Suprapubic skin (tissue), 4 donors: ENCODE measurements at regions not wholly inside any gene's neighbourhood (a gene's known extent, or its start where the extent isn't known, plus 50 kb on each side); places are given as distances from the start of the nearest gene placed in this dataset.

ENCODE experiments used
- EP300 ChIP-seq: sonication (generic); formaldehyde crosslinking; IDR thresholded peaks from one replicate; pipeline ENCODE4 v1.6.1; 2017; ENCODE audit warnings: antibody characterized with exemption
- POLR2A ChIP-seq, 2 donors: fragments of 450-650 bp; IDR thresholded peaks; one replicate each; pipeline ENCODE4 v1.6.1; 2017; ENCODE audit warnings: antibody characterized with exemption in 2 of 2, mild to moderate bottlenecking in 2 of 2, moderate library complexity in 2 of 2
- POLR2AphosphoS5 ChIP-seq, 3 donors: sonication (generic); formaldehyde crosslinking; IDR thresholded peaks; one replicate each; pipeline ENCODE4 v1.6.1; 2017; ENCODE audit warnings: antibody characterized with exemption in 3 of 3
- TF ChIP-seq, protein P1 (sequence below), 2 donors: fragments of 200-600 bp in 1 of 2; fragments of 450-650 bp in 1 of 2; sonication (generic) in 1 of 2; IDR thresholded peaks; one replicate each; pipeline ENCODE4 v1.5.1; 2016 to 2019; ENCODE audit warnings: antibody characterized with exemption in 2 of 2, mild to moderate bottlenecking in 1 of 2, moderate library complexity in 1 of 2

DNA sequence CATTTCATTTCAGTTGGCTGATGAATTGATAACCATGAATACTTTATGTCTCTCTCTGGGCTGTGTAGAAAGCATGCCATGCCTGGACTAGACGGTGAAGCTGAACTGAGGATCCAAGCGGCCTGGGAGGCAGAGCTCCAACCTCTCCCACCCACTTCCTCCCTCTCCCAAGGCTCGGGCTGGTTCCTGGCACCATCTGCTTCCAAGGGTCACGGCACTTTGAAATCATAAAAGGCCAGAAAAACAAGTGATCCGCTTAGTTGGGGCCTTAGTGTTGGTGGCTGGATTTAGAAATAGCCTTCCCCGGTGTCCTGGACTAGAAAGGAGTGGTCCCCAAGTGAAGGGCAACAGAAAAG is 202.4 kb upstream of the PMEPA1 start:
- TF ChIP-seq, protein P1, sequence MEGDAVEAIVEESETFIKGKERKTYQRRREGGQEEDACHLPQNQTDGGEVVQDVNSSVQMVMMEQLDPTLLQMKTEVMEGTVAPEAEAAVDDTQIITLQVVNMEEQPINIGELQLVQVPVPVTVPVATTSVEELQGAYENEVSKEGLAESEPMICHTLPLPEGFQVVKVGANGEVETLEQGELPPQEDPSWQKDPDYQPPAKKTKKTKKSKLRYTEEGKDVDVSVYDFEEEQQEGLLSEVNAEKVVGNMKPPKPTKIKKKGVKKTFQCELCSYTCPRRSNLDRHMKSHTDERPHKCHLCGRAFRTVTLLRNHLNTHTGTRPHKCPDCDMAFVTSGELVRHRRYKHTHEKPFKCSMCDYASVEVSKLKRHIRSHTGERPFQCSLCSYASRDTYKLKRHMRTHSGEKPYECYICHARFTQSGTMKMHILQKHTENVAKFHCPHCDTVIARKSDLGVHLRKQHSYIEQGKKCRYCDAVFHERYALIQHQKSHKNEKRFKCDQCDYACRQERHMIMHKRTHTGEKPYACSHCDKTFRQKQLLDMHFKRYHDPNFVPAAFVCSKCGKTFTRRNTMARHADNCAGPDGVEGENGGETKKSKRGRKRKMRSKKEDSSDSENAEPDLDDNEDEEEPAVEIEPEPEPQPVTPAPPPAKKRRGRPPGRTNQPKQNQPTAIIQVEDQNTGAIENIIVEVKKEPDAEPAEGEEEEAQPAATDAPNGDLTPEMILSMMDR (IDR thresholded peaks at IDR 0.05): no peak
- TF ChIP-seq POLR2AphosphoS5 (IDR thresholded peaks at IDR 0.05) (no peak), POLR2A (IDR thresholded peaks at IDR 0.05) (no peak), EP300 (no peak)
